Activated T-cell treated with anti-CD3 and anti-CD28 coated beads, Interleukin-2, amount 50 U/mL, for 4 hours (primary cell): ENCODE measurements at regions not wholly inside any gene's neighbourhood (a gene's known extent, or its start where the extent isn't known, plus 50 kb on each side); places are given as distances from the start of the nearest gene placed in this dataset.

Source experiments
- ATAC-seq, 2 donors: fragments of 200-7000 bp; cut with Tn5 transposase; one replicate each; pipeline ENCODE4 v1.10.0; 2021
- DNase-seq: peaks from one replicate; pipeline ENCODE4 v3.0.0-alpha.2; 2020
- H3K27me3 Mint-ChIP-seq: one replicate; pipeline ENCODE4 v1.8.0; 2021; ENCODE audit warnings: low read depth, mixed read lengths
- H3K36me3 Mint-ChIP-seq: one replicate; pipeline ENCODE4 v1.8.0; 2022; ENCODE audit warnings: mixed read lengths; ENCODE audit not compliant: insufficient read depth
- H3K4me1 Mint-ChIP-seq: one replicate; pipeline ENCODE4 v1.8.0; 2021; ENCODE audit warnings: low read depth, mixed read lengths
- H3K4me3 Mint-ChIP-seq: one replicate; pipeline ENCODE4 v1.8.0; 2021; ENCODE audit warnings: mild to moderate bottlenecking, moderate library complexity, mixed read lengths
- H3K9me3 Mint-ChIP-seq: one replicate; pipeline ENCODE4 v1.8.0; 2021; ENCODE audit warnings: mixed read lengths

DNA sequence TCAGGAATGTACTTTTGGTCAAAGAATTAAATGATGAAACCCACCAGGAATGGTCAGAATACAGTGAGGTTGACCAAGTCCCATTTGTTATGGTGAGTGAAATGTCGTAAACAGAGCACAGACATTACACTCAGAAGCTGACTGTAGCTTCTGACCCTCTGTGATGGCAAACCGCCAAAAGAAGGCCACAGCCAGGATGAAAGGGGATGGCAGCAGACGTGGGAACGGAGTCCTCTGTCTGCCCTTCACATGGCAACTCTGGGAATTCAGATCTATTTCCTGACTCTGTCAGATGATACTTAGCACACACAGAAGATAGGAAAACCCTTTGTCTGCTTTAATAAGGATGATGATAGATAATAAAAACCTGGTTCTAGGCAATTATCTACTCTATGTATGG lies 757.1 kb downstream of the SORCS3 start:
- DNase-seq (no peak), ATAC-seq (no peak)
- Mint-ChIP-seq H3K27me3 (no peaks in the 10 kb centered on the region), H3K4me3 (no peak overlapping the region), H3K9me3 (peaks cover 5% of the 10 kb centered on the region), H3K36me3 (no peaks in the 10 kb centered on the region), H3K4me1 (no peaks in the 10 kb centered on the region)

DNA sequence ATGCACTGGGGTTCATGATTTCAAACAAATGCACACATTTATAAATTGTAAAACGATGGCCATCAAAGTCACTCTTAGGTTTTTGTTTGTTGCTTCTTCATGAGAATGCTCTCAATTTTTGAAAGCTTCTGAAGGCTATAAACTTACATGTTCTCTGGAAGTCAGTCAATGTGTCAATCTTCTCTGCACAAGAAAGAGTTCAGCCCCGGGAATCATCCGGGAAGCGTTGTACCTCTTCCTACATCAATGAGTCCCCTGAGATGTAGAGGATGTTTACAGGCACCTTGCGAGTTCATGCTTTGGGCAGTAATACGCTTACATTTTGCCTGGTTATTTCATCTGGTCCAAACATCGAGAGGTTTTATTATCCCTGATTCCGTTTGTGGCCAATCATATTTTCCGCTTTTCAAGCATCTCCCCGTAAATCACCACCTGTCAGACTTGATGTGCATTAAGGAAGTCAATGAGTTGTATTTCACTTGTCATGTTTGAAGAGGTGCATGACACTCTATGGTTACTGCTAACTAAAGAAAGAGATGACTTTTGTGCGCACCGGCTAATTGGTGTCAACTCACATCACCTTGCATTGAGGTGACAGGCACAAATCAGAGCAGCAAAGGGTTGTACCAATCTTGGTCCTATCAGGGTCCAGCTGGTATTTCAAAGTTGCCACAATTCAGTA lies 750.7 kb downstream of the SORCS3 start:
- Mint-ChIP-seq H3K27me3 (no peaks in the 10 kb centered on the region), H3K36me3 (no peaks in the 10 kb centered on the region), H3K9me3 (no peaks in the 10 kb centered on the region), H3K4me3 (no peak overlapping the region), H3K4me1 (no peaks in the 10 kb centered on the region)
- no peak for ATAC-seq
- DNase-seq, result no peak

DNA sequence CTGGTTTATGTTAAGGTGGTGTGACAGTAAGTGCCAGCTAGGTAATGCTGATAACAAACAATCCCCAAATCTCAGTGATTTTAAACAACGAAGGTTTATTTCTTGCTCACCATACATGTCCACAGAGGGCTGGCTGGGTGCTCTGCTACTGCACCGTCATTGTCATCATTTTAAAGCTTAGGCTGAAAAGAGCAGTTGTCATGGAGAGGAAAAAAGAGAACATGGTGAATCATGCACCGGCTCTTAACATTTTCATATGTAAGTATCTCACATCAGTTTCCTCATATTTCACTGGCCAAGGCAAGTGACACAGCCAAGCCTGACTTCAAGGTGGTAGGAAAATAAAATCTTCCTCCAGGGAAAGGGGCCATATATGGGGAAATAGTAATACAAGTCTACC lies 746.9 kb downstream of the SORCS3 start:
- DNase-seq (no peak), ATAC-seq (no peak)
- Mint-ChIP-seq H3K4me3 (no peak overlapping the region), H3K9me3 (peaks cover 3% of the 10 kb centered on the region), H3K4me1 (no peaks in the 10 kb centered on the region), H3K36me3 (no peaks in the 10 kb centered on the region), H3K27me3 (no peaks in the 10 kb centered on the region)

DNA sequence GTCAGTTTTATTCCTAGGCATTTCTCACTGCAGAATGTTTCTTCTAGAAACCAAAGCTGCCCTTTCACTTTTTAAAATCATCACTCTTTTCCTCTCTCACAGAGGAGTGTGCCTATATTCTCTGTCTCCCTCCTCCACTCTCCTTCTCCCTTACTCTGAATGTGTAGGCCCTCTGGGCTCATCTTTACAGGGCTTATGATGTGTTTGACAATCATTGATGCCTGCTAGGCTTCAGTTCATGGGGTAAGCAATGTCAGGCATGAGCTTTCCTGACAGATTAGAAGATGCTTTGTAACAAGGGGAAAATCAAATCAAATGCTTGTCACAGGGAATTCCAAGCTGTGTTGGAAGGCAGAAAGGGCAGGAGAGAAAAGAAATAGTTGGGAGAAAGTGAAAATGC lies 742.9 kb downstream of the SORCS3 start:
- Mint-ChIP-seq H3K36me3 (no peaks in the 10 kb centered on the region), H3K27me3 (no peaks in the 10 kb centered on the region), H3K4me1 (no peaks in the 10 kb centered on the region), H3K9me3 (peaks cover 3% of the 10 kb centered on the region), H3K4me3 (no peak overlapping the region)
- ATAC-seq, result no peak
- DNase-seq, result no peak

DNA sequence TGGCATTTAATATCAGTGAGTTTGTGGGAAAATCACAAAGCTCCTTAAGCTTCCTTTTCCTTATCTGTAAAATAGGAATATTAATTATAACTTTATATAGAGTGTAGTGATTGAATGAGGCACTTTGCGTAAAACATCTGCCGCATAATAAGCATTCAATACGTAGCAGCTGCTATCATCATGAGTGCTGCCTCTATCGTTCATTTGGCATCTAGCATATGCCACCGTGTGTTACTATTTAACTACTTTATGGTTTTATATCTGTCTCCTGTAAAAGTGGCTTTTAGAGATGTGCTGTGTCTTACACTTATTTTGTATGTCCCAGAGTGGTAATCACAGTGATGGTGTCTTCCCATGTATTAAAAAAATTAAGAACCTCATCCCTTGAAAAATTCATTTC lies 729.6 kb downstream of the SORCS3 start:
- Mint-ChIP-seq H3K36me3 (no peaks in the 10 kb centered on the region), H3K4me1 (no peaks in the 10 kb centered on the region), H3K27me3 (no peaks in the 10 kb centered on the region), H3K4me3 (no peak overlapping the region), H3K9me3 (peaks cover 12% of the 10 kb centered on the region)
- DNase-seq (no peak), ATAC-seq (no peak)

DNA sequence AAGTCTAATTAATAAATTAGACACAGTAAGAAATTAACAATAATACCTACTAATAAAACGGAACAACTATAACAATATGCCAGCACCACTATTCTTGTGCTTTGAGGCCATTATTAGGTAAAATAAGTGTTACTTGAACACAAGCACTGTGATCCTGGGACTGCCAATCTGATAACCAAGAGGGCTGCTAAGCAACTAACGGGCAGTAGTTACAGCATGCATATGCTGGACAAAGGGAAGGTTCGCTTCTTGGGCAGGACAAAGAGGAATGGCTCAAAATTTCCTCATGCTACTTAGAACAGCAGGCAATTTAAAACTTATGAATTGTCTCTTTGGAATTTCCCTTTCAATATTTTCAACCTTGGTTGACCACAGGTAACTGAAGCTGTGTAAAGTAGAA lies 718.6 kb downstream of the SORCS3 start:
- ATAC-seq, result no peak
- H3K36me3 Mint-ChIP-seq, result no peaks in the 10 kb centered on the region
- no peaks in the 10 kb centered on the region for H3K27me3 Mint-ChIP-seq
- H3K4me1 Mint-ChIP-seq, result no peaks in the 10 kb centered on the region
- no peak overlapping the region for H3K4me3 Mint-ChIP-seq
- peaks cover 3% of the 10 kb centered on the region for H3K9me3 Mint-ChIP-seq
- DNase-seq, result no peak

DNA sequence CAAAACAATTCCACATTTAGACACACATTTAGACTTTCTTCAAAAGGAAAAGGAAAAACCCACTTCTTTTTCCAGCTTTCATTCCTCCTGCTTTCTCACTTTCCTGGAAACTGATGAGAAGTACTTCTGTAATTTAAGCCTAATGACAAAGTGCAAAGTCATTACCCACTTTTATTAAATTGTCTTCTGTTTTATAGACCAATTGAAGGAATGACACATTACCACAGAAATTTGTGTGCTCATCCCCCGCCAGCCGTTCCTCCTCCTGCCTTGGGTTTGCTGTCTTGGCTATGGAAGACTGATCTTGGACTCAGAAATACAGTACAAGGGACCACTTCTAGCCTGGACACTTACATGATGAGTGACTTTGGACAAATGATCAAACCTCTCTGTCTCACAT lies 717.8 kb downstream of the SORCS3 start:
- Mint-ChIP-seq H3K9me3 (peaks cover 3% of the 10 kb centered on the region), H3K36me3 (no peaks in the 10 kb centered on the region), H3K27me3 (no peaks in the 10 kb centered on the region), H3K4me3 (no peak overlapping the region), H3K4me1 (no peaks in the 10 kb centered on the region)
- ATAC-seq, result no peak
- no peak for DNase-seq

DNA sequence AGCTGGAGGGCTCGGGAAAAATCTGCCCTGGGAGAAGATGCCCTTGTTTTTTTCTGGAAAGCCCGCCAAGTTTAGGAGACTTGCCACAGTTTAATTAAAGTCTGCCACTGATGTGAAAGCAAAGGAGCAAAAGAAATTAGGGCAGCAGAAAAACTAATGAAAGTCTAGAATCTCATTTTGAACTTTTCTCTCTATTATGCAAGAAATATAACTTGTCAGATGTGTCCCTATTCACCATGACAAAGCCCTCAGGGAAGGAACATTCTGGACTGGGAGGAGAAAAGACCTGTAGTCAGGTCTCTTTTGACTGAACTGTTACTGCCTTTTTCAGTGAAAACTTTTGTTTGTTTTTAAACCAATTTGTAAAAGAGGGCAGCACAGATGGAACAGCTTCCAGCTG lies 715.5 kb downstream of the SORCS3 start:
- no peaks in the 10 kb centered on the region for H3K4me1 Mint-ChIP-seq
- no peak for DNase-seq
- H3K27me3 Mint-ChIP-seq, result peaks cover 1% of the 10 kb centered on the region
- no peak for ATAC-seq
- H3K36me3 Mint-ChIP-seq, result no peaks in the 10 kb centered on the region
- no peak overlapping the region for H3K4me3 Mint-ChIP-seq
- peaks cover 3% of the 10 kb centered on the region for H3K9me3 Mint-ChIP-seq

DNA sequence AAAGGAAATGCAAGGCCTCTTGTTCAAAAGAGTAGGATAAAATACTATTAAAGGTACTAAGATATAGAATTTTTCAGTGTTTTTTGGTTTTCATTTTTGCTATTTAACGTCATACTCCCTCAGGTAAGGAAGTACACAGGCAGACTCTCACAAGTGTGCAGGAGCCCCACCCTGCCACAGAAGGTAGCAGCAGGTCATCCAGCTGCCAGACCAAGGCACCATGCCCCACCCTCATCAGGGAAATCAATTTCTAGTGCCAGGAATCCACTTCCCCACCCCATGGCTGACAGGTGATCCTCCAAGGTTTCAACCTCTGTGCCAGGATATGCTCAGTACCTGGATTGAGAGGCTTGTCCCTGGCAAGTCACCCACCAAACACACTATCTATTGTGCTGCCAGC lies 712.9 kb downstream of the SORCS3 start:
- Mint-ChIP-seq H3K36me3 (no peaks in the 10 kb centered on the region), H3K4me3 (no peak overlapping the region), H3K4me1 (no peaks in the 10 kb centered on the region), H3K9me3 (no peaks in the 10 kb centered on the region), H3K27me3 (peaks cover 1% of the 10 kb centered on the region)
- DNase-seq (no peak), ATAC-seq (no peak)

DNA sequence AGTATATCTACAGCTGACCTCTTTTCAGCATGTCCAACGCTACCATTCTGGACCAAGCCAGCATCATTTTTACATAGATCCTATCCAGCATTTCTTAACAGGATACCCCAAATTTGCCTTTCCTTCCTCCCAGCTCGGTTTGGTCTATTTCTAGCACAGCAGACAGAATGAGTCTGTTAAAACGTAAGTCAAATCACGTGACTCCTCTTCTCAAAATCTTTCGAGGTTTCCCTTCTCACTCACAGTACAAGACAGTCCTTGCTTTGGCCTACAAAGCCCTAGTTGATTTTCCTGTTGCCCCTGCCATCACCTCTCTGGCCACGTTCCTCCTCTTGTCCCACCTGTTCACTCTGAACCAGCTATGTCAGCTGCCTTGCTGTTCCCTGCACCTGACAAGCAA lies 711.7 kb downstream of the SORCS3 start:
- DNase-seq (no peak), ATAC-seq (no peak)
- Mint-ChIP-seq H3K4me1 (no peaks in the 10 kb centered on the region), H3K36me3 (no peaks in the 10 kb centered on the region), H3K27me3 (peaks cover 1% of the 10 kb centered on the region), H3K4me3 (no peak overlapping the region), H3K9me3 (no peaks in the 10 kb centered on the region)

DNA sequence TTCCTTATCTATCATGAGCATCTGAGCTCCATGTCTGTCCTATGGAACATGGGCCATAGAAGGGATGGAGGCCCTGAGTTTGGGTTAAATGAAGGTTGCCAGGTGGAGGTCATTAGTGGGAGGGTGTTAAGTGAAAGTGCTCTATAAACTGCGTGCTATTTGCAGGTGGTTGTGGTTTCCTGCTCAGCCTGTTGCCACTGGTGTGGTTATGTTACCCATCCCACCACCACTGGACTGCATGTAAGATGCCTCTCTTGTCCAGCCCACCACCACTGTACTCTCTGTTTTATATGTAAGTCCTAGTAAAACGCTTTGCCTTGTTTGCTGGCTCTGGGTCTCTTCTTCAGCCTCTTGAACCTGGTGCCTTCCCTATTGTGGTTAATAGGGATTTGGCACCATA lies 711.2 kb downstream of the SORCS3 start:
- H3K9me3 Mint-ChIP-seq, result no peaks in the 10 kb centered on the region
- DNase-seq, result no peak
- no peaks in the 10 kb centered on the region for H3K36me3 Mint-ChIP-seq
- H3K27me3 Mint-ChIP-seq, result peaks cover 1% of the 10 kb centered on the region
- ATAC-seq, result no peak
- H3K4me1 Mint-ChIP-seq, result no peaks in the 10 kb centered on the region
- no peak overlapping the region for H3K4me3 Mint-ChIP-seq

DNA sequence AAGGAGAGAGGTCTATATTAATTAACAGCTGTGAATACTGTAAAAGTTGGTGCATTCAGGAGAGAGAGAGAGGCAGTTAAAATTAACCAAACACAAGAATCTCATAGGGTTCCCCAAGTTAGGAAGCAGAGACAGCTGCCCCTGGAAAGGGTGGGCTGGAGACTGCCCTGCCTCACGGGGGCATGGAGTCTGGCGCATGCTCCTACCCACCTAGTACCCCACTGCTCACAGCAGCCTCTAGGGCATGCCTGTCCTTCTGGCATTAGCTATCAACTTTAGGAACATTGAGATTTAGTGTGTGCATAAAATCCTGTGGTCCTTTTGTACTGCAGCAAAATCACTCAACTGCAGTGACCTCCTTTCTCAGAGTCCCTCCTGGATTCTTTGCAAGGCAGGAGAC lies 710.1 kb downstream of the SORCS3 start:
- no peaks in the 10 kb centered on the region for H3K9me3 Mint-ChIP-seq
- ATAC-seq (no peak), DNase-seq (no peak)
- H3K36me3 Mint-ChIP-seq, result no peaks in the 10 kb centered on the region
- H3K4me1 Mint-ChIP-seq, result no peaks in the 10 kb centered on the region
- H3K4me3 Mint-ChIP-seq, result no peak overlapping the region
- H3K27me3 Mint-ChIP-seq, result peaks cover 1% of the 10 kb centered on the region

DNA sequence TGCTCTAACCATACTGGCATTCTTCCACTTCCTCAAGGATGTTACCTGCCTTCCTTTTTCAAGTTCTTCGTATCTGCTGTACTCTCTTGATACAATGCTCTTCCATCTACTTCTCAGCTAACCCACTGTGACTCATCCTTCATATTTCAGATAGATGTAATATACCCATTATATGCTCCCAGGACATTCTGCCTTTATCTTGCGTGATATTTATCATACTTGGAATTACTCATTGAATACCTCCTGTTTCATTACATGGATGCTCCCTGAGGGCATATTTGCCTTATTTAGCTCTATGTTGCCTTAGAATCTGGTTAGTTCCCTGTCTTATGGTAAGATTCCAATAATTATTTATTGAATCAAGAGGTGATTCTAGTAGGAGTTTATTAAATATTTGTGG lies 706.4 kb downstream of the SORCS3 start:
- ATAC-seq (no peak), DNase-seq (no peak)
- no peaks in the 10 kb centered on the region for H3K36me3 Mint-ChIP-seq
- no peaks in the 10 kb centered on the region for H3K9me3 Mint-ChIP-seq
- no peaks in the 10 kb centered on the region for H3K4me1 Mint-ChIP-seq
- no peak overlapping the region for H3K4me3 Mint-ChIP-seq
- H3K27me3 Mint-ChIP-seq, result no peaks in the 10 kb centered on the region

DNA sequence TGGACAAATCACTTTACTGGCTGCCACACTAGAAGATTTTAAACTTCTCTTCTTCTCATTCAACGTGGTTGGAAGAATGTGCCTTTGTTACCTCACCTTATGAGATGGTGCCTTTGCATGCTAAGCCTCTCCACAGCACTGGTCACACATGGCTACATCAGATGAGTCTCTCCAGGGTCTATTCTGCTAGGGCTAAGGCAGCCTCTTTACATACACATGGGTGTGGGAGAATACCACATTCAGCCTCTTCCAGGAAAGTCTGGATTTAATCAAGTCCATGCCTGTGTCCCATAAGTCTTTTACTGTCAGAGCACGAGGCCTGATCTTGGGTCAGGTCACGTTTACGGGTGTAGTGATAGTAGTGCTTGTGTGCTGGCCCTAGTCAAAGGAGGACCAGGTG lies 701.5 kb downstream of the SORCS3 start:
- Mint-ChIP-seq H3K9me3 (no peaks in the 10 kb centered on the region), H3K27me3 (no peaks in the 10 kb centered on the region), H3K36me3 (no peaks in the 10 kb centered on the region), H3K4me3 (no peak overlapping the region), H3K4me1 (no peaks in the 10 kb centered on the region)
- DNase-seq (no peak), ATAC-seq (no peak)

DNA sequence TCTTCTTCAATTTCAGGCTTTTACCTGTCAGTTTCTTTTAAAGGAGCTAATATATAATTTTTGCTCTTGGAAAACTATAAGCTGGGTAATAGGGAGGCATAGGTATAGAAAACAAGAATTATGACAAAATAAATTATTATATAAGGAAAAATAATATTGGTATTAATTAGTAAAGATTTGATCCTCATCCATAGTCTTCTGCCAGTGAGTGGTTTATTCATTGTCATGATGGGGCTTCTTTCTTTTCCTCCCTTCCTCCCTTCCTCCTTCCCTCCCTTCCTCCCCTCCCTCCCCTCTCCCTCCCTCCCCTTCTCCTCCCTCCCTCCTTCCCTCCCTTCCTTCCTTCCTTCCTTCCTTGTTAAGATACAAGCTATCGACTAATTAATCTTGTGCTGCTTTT lies 698.6 kb downstream of the SORCS3 start:
- ATAC-seq (no peak), DNase-seq (no peak)
- Mint-ChIP-seq H3K4me1 (no peaks in the 10 kb centered on the region), H3K9me3 (peaks cover 3% of the 10 kb centered on the region), H3K36me3 (no peaks in the 10 kb centered on the region), H3K27me3 (no peaks in the 10 kb centered on the region), H3K4me3 (no peak overlapping the region)
